Glutamatergic neuron (in vitro differentiated cells): ENCODE measurements at regions not wholly inside any gene's neighbourhood (a gene's known extent, or its start where the extent isn't known, plus 50 kb on each side); places are given as distances from the start of the nearest gene placed in this dataset.

Source experiments
- DNase-seq: peaks from one replicate; pipeline ENCODE4 v3.0.0; 2022
- H3K27ac Mint-ChIP-seq: one replicate; pipeline ENCODE4 v1.8.0; 2020; ENCODE audit warnings: mild to moderate bottlenecking, mixed read lengths, inconsistent platforms; ENCODE audit not compliant: unreplicated experiment
- H3K27me3 Mint-ChIP-seq: one replicate; pipeline ENCODE4 v1.8.0; 2020; ENCODE audit warnings: mild to moderate bottlenecking, moderate library complexity, mixed read lengths, inconsistent platforms; ENCODE audit not compliant: unreplicated experiment
- H3K36me3 Mint-ChIP-seq: one replicate; pipeline ENCODE4 v1.8.0; 2020; ENCODE audit warnings: mild to moderate bottlenecking, mixed read lengths, inconsistent platforms; ENCODE audit not compliant: unreplicated experiment
- H3K4me1 Mint-ChIP-seq: one replicate; pipeline ENCODE4 v1.8.0; 2020; ENCODE audit warnings: mild to moderate bottlenecking, low read depth, mixed read lengths, inconsistent platforms; ENCODE audit not compliant: unreplicated experiment
- H3K4me3 Mint-ChIP-seq: one replicate; pipeline ENCODE4 v1.8.0; 2020; ENCODE audit warnings: mild to moderate bottlenecking, mixed read lengths, inconsistent platforms; ENCODE audit not compliant: unreplicated experiment
- H3K9me3 Mint-ChIP-seq: one replicate; pipeline ENCODE4 v1.8.0; 2020; ENCODE audit warnings: mild to moderate bottlenecking, moderate library complexity, mixed read lengths, inconsistent platforms; ENCODE audit not compliant: unreplicated experiment
- CTCF ChIP-seq: fragments of 200-600 bp; sonication (generic); IDR thresholded peaks from one replicate; pipeline ENCODE4 v1.5.0; 2021; ENCODE audit not compliant: partially characterized antibody, unreplicated experiment

DNA sequence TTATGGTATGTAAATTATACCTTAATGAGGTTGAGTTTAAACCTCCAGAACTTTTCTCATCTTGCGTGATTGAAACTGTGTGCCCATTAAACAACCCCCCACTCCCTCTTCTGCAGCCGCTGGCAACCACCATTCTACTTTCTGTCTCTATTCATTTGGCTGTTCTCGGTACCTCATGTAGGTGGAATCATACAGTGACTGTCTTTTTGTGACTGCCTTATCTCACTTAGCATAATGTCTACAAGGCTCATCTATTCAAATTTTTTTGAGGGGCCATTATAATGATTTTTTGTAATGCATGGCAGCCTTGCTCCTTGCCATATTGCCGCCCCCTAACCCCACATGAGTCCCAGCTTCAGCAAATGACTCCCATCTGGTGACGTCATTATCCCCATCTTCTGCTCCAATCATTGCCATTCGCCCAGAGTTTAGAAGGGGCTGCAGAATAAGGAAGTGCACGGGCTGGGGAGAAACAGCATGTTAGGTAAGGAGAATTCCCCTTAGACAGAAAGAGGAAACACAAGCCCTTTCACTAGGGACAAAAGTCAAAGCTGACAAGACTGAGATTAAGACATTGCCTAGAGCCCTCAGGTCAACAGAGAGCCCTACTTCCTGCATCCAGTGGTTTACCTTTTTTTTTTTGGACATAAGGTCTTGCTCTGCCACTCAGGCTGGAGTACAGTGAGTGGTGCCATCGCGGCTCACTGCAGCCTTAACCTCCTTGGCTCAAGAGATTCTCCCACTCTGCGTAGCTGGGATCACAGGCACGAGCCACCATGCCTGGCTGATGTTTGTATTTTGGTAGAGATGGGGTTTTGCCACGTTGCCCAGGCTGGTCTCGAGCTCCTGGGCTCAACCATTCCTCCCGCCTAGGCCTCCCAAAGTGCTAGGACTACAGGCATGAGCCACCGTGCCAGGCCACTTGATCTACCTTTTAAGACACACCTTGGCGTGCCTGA, 78.4 kb upstream of the ERRFI1 start:
- peaks cover 1% of the 10 kb centered on the region for H3K27me3 Mint-ChIP-seq
- peaks cover 3% of the 10 kb centered on the region for H3K9me3 Mint-ChIP-seq
- H3K4me1 Mint-ChIP-seq = peaks cover 3% of the 10 kb centered on the region
- no peak overlapping the region for H3K4me3 Mint-ChIP-seq
- no peak for DNase-seq
- H3K27ac Mint-ChIP-seq = no peak overlapping the region
- no peak for TF ChIP-seq CTCF
- H3K36me3 Mint-ChIP-seq = peaks cover 4% of the 10 kb centered on the region

DNA sequence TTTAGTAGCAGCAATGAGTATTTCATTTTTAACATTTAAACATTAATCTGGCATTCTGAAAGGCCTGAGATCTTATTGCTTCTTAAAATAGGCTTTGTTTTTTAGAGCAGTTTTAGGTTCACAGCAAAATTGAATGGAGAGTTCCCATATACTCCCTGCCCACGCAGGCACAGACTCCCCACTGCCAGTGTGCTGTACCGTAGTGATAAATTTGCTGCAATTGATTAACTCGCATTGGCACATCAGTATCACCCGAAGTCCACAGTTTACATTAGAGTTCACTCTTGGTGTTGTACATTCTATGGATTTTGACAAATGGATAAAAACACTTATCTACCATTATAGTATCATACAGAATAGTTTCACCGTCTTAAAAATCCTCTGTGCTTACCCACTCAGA, 71.8 kb upstream of the ERRFI1 start:
- no peak for TF ChIP-seq CTCF
- H3K4me1 Mint-ChIP-seq = no peaks in the 10 kb centered on the region
- no peak overlapping the region for H3K4me3 Mint-ChIP-seq
- H3K9me3 Mint-ChIP-seq = no peaks in the 10 kb centered on the region
- no peak for DNase-seq
- H3K36me3 Mint-ChIP-seq = no peaks in the 10 kb centered on the region
- no peak overlapping the region for H3K27ac Mint-ChIP-seq
- H3K27me3 Mint-ChIP-seq = peaks cover 1% of the 10 kb centered on the region

DNA sequence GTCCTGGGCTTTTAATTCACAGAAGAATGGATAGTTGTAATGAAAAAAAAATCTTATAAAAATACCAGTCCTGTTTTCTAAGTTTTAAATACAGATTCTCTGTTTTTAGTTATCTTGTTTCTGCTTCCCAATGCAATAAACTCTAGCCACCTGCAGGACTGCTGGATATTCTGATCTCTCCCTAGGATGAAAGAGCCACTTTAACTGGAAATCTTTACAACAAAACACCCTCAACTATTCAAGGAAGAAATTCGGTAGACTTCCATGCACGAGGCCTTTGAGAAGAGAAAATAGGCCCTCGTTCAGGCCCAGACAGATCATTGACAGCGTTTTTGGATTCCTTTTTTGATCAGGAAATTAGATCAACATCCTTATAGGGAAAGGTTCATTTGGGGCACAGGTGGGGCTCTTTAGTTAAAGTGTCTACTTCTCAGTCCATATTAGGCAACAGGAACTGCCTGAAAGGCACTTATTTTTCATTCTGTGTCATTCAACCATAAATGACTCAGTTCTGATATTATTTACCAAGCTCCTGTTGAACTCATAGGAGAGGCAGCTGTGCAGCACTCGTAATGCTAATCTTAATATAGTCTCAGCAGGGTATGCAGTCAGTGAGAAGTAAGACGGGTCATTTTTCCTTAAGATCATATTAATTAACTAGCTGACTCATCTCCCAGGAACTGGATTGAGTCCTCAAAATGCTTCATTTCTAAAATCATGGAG, 71.1 kb upstream of the ERRFI1 start:
- peaks cover 1% of the 10 kb centered on the region for H3K27me3 Mint-ChIP-seq
- peaks cover 3% of the 10 kb centered on the region for H3K36me3 Mint-ChIP-seq
- H3K4me3 Mint-ChIP-seq = no peak overlapping the region
- DNase-seq = no peak
- H3K4me1 Mint-ChIP-seq = no peaks in the 10 kb centered on the region
- no peak for TF ChIP-seq CTCF
- H3K9me3 Mint-ChIP-seq = no peaks in the 10 kb centered on the region
- no peak overlapping the region for H3K27ac Mint-ChIP-seq

GRCh38 chr1:8096105-8097011, 70.2 kb upstream of the ERRFI1 start:
- Mint-ChIP-seq H3K4me3 (no peak overlapping the region), H3K4me1 (no peaks in the 10 kb centered on the region), H3K36me3 (peaks cover 4% of the 10 kb centered on the region), H3K27ac (no peak overlapping the region), H3K27me3 (peaks cover 1% of the 10 kb centered on the region), H3K9me3 (no peaks in the 10 kb centered on the region)
- no peak for DNase-seq
- TF ChIP-seq CTCF = no peak
